Erythroblast (primary cell): ENCODE measurements at regions not wholly inside any gene's neighbourhood (a gene's known extent, or its start where the extent isn't known, plus 50 kb on each side); places are given as distances from the start of the nearest gene placed in this dataset.

Experiments used
- GATA1 ChIP-seq: IDR thresholded peaks from 2 replicates; pipeline ENCODE4 v1.6.1; 2011; ENCODE audit warnings: low read depth, mild to moderate bottlenecking, control low read depth, low read length, moderate library complexity
- POLR2A ChIP-seq: IDR thresholded peaks from 2 replicates; pipeline ENCODE4 v1.6.1; 2011; ENCODE audit warnings: mild to moderate bottlenecking, low read length

- TF ChIP-seq POLR2A, result no peak
- no peak for TF ChIP-seq GATA1
These were observed 95.0 kb upstream of the ZBED5 start for GRCh38 chr11:10952872-10953271.
